Loucy (cell line): ENCODE measurements at regions not wholly inside any gene's neighbourhood (a gene's known extent, or its start where the extent isn't known, plus 50 kb on each side); places are given as distances from the start of the nearest gene placed in this dataset.

Experiments
- CTCF ChIP-seq: fragments of 200-600 bp; sonication (generic); conservative IDR thresholded peaks from 2 replicates; pipeline ENCODE4 v1.5.1; 2014; ENCODE audit warnings: mild to moderate bottlenecking, antibody characterized with exemption, low read length
- EZH2phosphoT487 ChIP-seq: fragments of 200-600 bp; IDR thresholded peaks from 2 replicates; pipeline ENCODE4 v1.6.1; 2018; ENCODE audit warnings: antibody characterized with exemption, mild to moderate bottlenecking, moderate library complexity, borderline replicate concordance

GRCh38 chr16:61419791-61420190, 616.4 kb downstream of the CDH8 start:
- TF ChIP-seq CTCF (no peak), EZH2phosphoT487 (no peak)
